K562 (cell line): ENCODE measurements at regions not wholly inside any gene's neighbourhood (a gene's known extent, or its start where the extent isn't known, plus 50 kb on each side); places are given as distances from the start of the nearest gene placed in this dataset.

Source experiments
- CC2D1A ChIP-seq: fragments of 450-650 bp; IDR thresholded peaks from 2 replicates; pipeline ENCODE4 v1.6.1; 2017; ENCODE audit warnings: mild to moderate bottlenecking
- CTCFL ChIP-seq: IDR thresholded peaks from 2 replicates; pipeline ENCODE4 v1.6.1; 2011; ENCODE audit warnings: borderline replicate concordance, low read depth, mild to moderate bottlenecking, moderate library complexity, low read length; ENCODE audit not compliant: insufficient read depth, poor library complexity, severe bottlenecking
- GATAD2A ChIP-seq: fragments of 450-650 bp; IDR thresholded peaks from 2 replicates; pipeline ENCODE4 v1.6.1; 2017
- HES1 ChIP-seq: fragments of 450-650 bp; IDR thresholded peaks from 2 replicates; pipeline ENCODE4 v1.6.1; 2016; ENCODE audit warnings: low read depth, mild to moderate bottlenecking, moderate library complexity
- KDM4B ChIP-seq, 2 experiments: fragments of 450-650 bp in 1 of 2; sonication (generic) in 1 of 2; IDR thresholded peaks; 2 replicates each; pipeline ENCODE4 v1.6.1; 2016 to 2017; ENCODE audit warnings: borderline replicate concordance in 2 of 2, antibody characterized with exemption in 1 of 2, low read depth in 1 of 2, mild to moderate bottlenecking in 1 of 2
- PBX2 ChIP-seq, 2 experiments: IDR thresholded peaks in 1 of 2; conservative IDR thresholded peaks in 1 of 2; 2 replicates each; pipeline ENCODE4 v1.6.1; 2016; ENCODE audit warnings: low read depth in 2 of 2, mild to moderate bottlenecking in 1 of 2, missing compliant biosample characterization in 1 of 2, missing genetic modification characterization in 1 of 2, moderate library complexity in 1 of 2
- PHF21A ChIP-seq: fragments of 450-650 bp; IDR thresholded peaks from 2 replicates; pipeline ENCODE4 v1.6.1; 2017; ENCODE audit warnings: low read depth, borderline replicate concordance
- PML ChIP-seq: IDR thresholded peaks from 2 replicates; pipeline ENCODE4 v1.6.1; 2012; ENCODE audit warnings: low read length, inconsistent platforms
- SETDB1 ChIP-seq: IDR thresholded peaks from one replicate; pipeline ENCODE4 v1.6.1; 2012; ENCODE audit warnings: low read length, control low read depth, inconsistent platforms
- SRSF9 ChIP-seq: fragments of 200-400 bp; formaldehyde crosslinking; IDR thresholded peaks from 2 replicates; pipeline ENCODE4 v1.6.1; 2017; ENCODE audit warnings: low read depth, low read length, borderline replicate concordance
- TSC22D4 ChIP-seq: fragments of 450-650 bp; IDR thresholded peaks from 2 replicates; pipeline ENCODE4 v1.6.1; 2016; ENCODE audit warnings: missing genetic modification characterization, missing biosample characterization, control low read depth
- ZNF609 ChIP-seq: sonication (generic); formaldehyde crosslinking; IDR thresholded peaks from 2 replicates; pipeline ENCODE4 v1.8.1; 2023; ENCODE audit warnings: missing genetic modification reagents, mild to moderate bottlenecking, borderline replicate concordance
- ZNF830 ChIP-seq: fragments of 250-450 bp; sonication (Bioruptor Pico); IDR thresholded peaks from 2 replicates; pipeline ENCODE4 v1.5.0; 2021; ENCODE audit warnings: mild to moderate bottlenecking
- TF ChIP-seq, protein P1 (sequence below): fragments of 450-650 bp; formaldehyde crosslinking; IDR thresholded peaks from 2 replicates; pipeline ENCODE4 v1.4.0; 2022; ENCODE audit warnings: missing genetic modification characterization

- TF ChIP-seq PBX2 (CRISPR knock-in tag; IDR thresholded peaks at IDR 0.05; ENCODE audit: low read depth), result no peak
- TF ChIP-seq PBX2 (tag; conservative IDR thresholded peaks at IDR 0.05; ENCODE audit: low read depth), result no peak; the same call in none of the 2 replicates
- no peak for TF ChIP-seq TSC22D4 (tag)
- TF ChIP-seq ZNF830, result 0 out of 2 replicates have a peak, but pooled peaks have one; percentile 38
- TF ChIP-seq, protein P1, sequence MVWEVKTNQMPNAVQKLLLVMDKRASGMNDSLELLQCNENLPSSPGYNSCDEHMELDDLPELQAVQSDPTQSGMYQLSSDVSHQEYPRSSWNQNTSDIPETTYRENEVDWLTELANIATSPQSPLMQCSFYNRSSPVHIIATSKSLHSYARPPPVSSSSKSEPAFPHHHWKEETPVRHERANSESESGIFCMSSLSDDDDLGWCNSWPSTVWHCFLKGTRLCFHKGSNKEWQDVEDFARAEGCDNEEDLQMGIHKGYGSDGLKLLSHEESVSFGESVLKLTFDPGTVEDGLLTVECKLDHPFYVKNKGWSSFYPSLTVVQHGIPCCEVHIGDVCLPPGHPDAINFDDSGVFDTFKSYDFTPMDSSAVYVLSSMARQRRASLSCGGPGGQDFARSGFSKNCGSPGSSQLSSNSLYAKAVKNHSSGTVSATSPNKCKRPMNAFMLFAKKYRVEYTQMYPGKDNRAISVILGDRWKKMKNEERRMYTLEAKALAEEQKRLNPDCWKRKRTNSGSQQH (CRISPR knock-in tag), result peak; percentile 84; the same call in 1 of the 2 replicates
- no peak for TF ChIP-seq PML
- TF ChIP-seq KDM4B (IDR thresholded peaks at IDR 0.05; ENCODE audit: borderline replicate concordance in 2 of 2, low read depth in 1 of 2), result no peak
- no peak for TF ChIP-seq SRSF9
- no peak for TF ChIP-seq HES1
- TF ChIP-seq GATAD2A, result no peak
- no peak for TF ChIP-seq CC2D1A
- TF ChIP-seq ZNF609 (CRISPR knock-in tag), result no peak
- TF ChIP-seq PHF21A, result no peak
- no peak for TF ChIP-seq CTCFL
- no peak for TF ChIP-seq SETDB1
These were observed 91.2 kb downstream of the ARRDC3 start (continued) for GRCh38 chr5:91291628-91292569.
